Karpas-422 (cell line): ENCODE measurements at regions not wholly inside any gene's neighbourhood (a gene's known extent, or its start where the extent isn't known, plus 50 kb on each side); places are given as distances from the start of the nearest gene placed in this dataset.
A peak's percentile ranks its signal among the peaks of the same experiment; 100 is the strongest.

ENCODE experiments used
- DNase-seq: peaks from one replicate; pipeline ENCODE4 v3.0.0-alpha.2; 2015
- H2AFZ ChIP-seq: fragments of 200-600 bp; sonication (generic); 2 replicates; pipeline ENCODE4 v1.6.1; 2014; ENCODE audit warnings: antibody characterized with exemption, low read length, mixed read lengths
- H3K27ac ChIP-seq: fragments of 200-600 bp; sonication (generic); 2 replicates; pipeline ENCODE4 v1.5.1; 2014; ENCODE audit warnings: mild to moderate bottlenecking, low read length, moderate library complexity
- H3K27me3 ChIP-seq: fragments of 200-600 bp; sonication (generic); 2 replicates; pipeline ENCODE4 v1.6.1; 2014; ENCODE audit warnings: low read length, mixed read lengths
- H3K36me3 ChIP-seq: fragments of 200-600 bp; sonication (generic); 2 replicates; pipeline ENCODE4 v1.6.1; 2014; ENCODE audit warnings: low read length, mixed read lengths; ENCODE audit not compliant: insufficient read depth
- H3K4me1 ChIP-seq: fragments of 200-600 bp; sonication (generic); 2 replicates; pipeline ENCODE4 v1.6.1; 2014; ENCODE audit warnings: mild to moderate bottlenecking, low read length, mixed read lengths
- H3K4me2 ChIP-seq: fragments of 200-600 bp; sonication (generic); 2 replicates; pipeline ENCODE4 v1.6.1; 2014; ENCODE audit warnings: low read length, low read depth, mild to moderate bottlenecking; ENCODE audit not compliant: poor library complexity, severe bottlenecking
- H3K4me3 ChIP-seq: fragments of 200-600 bp; sonication (generic); 2 replicates; pipeline ENCODE4 v1.5.1; 2014; ENCODE audit warnings: mild to moderate bottlenecking, antibody characterized with exemption, low read length, mixed read lengths
- H3K79me2 ChIP-seq: fragments of 200-600 bp; sonication (generic); 2 replicates; pipeline ENCODE4 v1.6.1; 2014; ENCODE audit warnings: mild to moderate bottlenecking, low read length, mixed read lengths
- H3K9ac ChIP-seq: fragments of 200-600 bp; sonication (generic); 2 replicates; pipeline ENCODE4 v1.6.0; 2014; ENCODE audit warnings: low read length
- H3K9me2 ChIP-seq: fragments of 200-600 bp; sonication (generic), shearing (Covaris generic); replicated peaks from 2 replicates; pipeline ENCODE4 v1.6.0; 2014; ENCODE audit warnings: mild to moderate bottlenecking, low read length, moderate library complexity; ENCODE audit not compliant: insufficient read depth
- H3K9me3 ChIP-seq: fragments of 300-700, 200-600 bp; sonication (generic); 2 replicates; pipeline ENCODE4 v1.6.1; 2014; ENCODE audit warnings: low read length, mixed read lengths
- H4K20me1 ChIP-seq: fragments of 200-600 bp; sonication (generic); 2 replicates; pipeline ENCODE4 v1.6.1; 2014; ENCODE audit warnings: mild to moderate bottlenecking, antibody characterized with exemption, low read length, low read depth; ENCODE audit not compliant: insufficient read depth

DNA sequence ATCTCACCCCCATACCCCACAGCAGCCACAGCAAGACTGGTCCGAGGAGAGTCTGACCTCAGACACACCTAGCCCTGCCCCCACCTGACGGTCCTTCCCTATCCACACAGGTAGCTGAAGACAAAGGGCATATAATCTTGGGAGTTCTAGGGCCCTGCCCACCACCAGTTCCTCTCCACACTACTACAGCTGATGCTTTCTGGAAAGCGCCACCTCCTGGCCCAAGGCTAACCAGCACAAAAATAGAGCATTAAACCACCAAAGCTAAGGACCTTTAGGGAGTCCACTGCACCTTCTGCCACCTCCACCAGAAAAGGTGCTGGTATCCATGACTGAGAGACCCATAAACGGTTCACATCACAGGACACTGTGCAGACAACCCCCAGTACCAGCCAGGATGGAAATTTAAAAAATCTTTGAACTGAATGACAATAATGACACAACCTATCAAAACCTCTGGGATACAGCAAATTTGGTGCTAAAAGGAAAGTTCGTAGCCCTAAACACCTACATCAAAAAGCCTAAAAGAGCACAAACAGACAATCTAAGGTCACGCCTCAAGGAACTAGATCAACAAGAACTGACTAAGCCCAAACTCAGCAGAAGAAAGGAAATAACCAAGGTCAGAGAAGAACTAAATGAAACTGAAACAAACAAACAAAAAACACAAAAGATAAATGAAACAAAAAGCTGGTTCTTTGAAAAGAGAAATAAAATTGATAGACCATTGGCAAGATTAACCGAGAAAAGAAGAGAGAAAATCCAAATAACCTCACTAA is 122.1 kb upstream of the TPRG1 start:
- Histone ChIP-seq H3K36me3 (no peaks in the 10 kb centered on the region), H3K27ac (no peak overlapping the region), H3K4me3 (no peak overlapping the region), H3K79me2 (no peaks in the 10 kb centered on the region), H4K20me1 (no peaks in the 10 kb centered on the region), H3K9me3 (no peaks in the 10 kb centered on the region), H3K4me2 (no peak overlapping the region), H3K9me2 (no peaks in the 10 kb centered on the region), H3K4me1 (no peaks in the 10 kb centered on the region), H3K9ac (no peak overlapping the region), H3K27me3 (no peaks in the 10 kb centered on the region), H2AFZ (no peak overlapping the region)
- peak; percentile 69 for DNase-seq

DNA sequence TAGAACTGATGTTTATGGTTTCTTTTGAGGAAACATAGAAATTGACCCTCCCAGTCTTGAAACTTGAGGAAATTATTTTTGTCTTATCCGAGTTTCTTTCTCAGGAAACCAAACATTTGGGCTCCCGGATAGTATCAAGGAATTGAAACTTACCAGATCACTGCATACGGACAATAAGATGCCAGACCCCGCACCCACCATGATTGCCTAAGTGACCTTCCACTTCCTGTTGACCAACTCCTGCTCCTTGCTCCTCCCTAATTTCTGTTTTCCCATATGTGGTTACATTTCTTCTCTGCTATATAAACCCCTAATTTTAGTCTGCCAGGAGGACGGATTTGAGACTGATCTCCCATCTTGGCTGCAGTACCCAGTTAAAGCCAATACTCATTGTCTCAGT is 118.4 kb upstream of the TPRG1 start:
- no peaks in the 10 kb centered on the region for H3K9me2 ChIP-seq
- H3K4me3 ChIP-seq, result no peak overlapping the region
- no peak overlapping the region for H3K4me2 ChIP-seq
- no peak overlapping the region for H3K9ac ChIP-seq
- no peaks in the 10 kb centered on the region for H4K20me1 ChIP-seq
- no peaks in the 10 kb centered on the region for H3K36me3 ChIP-seq
- H3K9me3 ChIP-seq, result no peaks in the 10 kb centered on the region
- H3K4me1 ChIP-seq, result no peaks in the 10 kb centered on the region
- H3K27ac ChIP-seq, result no peak overlapping the region
- H2AFZ ChIP-seq, result no peak overlapping the region
- H3K79me2 ChIP-seq, result no peaks in the 10 kb centered on the region
- no peaks in the 10 kb centered on the region for H3K27me3 ChIP-seq
- DNase-seq, result no peak

DNA sequence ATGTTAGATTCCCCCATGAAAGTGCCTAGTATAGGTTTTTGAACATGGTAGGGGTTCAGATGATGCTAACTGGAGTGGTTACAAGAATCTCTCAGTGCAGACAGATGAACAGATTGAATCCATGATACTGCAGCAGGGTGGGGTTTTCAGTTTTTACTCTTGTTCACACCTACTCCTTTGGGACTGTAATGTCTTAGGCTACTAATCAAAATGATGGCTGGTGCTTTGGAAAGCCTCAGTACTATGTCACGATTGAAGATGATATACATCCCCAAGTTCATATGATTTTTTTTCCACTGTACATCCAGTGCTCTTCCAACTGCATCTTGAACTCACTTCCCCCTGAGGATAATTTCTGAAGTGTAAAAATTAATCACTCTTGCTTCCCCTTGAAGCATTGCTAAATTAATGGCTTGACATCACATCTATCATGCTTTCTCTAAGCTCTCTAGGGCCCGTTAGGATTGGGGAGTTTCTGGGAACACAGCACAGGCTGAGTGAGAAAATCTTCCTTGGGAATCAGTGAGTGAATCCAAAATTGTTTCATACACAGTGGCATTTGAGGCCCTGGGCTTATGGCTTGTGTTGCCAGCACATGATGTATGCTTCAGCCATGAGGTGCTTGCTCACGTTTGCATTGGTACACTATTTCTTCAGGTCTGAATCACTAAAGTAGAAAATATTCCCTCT is 115.0 kb upstream of the TPRG1 start:
- H3K4me2 ChIP-seq, result no peak overlapping the region

DNA sequence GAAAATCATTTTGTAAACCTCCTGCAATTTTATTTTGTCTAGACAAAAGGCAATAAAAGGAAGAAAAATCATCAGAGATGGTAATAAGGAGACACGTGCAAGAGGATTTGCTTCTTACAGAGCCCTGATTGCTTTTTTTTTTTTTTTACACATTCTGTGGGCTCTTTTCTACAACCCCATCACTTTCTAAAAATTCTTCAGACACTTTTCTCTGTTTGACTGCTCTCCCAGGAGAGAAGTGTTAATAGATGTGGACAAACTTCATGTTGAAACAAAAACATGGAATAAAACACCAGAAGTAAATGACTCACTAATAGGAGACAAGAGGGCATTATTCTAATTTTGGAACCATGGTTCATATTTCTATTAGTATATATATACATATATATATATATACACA is 114.4 kb upstream of the TPRG1 start:
- no peaks in the 10 kb centered on the region for H3K27me3 ChIP-seq
- no peaks in the 10 kb centered on the region for H4K20me1 ChIP-seq
- no peak overlapping the region for H3K27ac ChIP-seq
- no peaks in the 10 kb centered on the region for H3K9me2 ChIP-seq
- no peak overlapping the region for H3K4me2 ChIP-seq
- no peaks in the 10 kb centered on the region for H3K9me3 ChIP-seq
- H3K79me2 ChIP-seq, result no peaks in the 10 kb centered on the region
- H3K4me3 ChIP-seq, result no peak overlapping the region
- H2AFZ ChIP-seq, result no peak overlapping the region
- H3K9ac ChIP-seq, result no peak overlapping the region
- DNase-seq, result no peak
- H3K36me3 ChIP-seq, result no peaks in the 10 kb centered on the region
- H3K4me1 ChIP-seq, result no peaks in the 10 kb centered on the region

More for the DNA sequence above, 115.0 kb upstream of the TPRG1 start:
- no peaks in the 10 kb centered on the region for H3K27me3 ChIP-seq
- H3K4me3 ChIP-seq, result no peak overlapping the region
- H3K4me1 ChIP-seq, result no peaks in the 10 kb centered on the region
- no peak overlapping the region for H3K27ac ChIP-seq
- H3K9me3 ChIP-seq, result no peaks in the 10 kb centered on the region
- no peak for DNase-seq
- H2AFZ ChIP-seq, result no peak overlapping the region
- no peaks in the 10 kb centered on the region for H3K36me3 ChIP-seq
- H4K20me1 ChIP-seq, result no peaks in the 10 kb centered on the region
- H3K9ac ChIP-seq, result no peak overlapping the region
- no peaks in the 10 kb centered on the region for H3K9me2 ChIP-seq
- no peaks in the 10 kb centered on the region for H3K79me2 ChIP-seq

DNA sequence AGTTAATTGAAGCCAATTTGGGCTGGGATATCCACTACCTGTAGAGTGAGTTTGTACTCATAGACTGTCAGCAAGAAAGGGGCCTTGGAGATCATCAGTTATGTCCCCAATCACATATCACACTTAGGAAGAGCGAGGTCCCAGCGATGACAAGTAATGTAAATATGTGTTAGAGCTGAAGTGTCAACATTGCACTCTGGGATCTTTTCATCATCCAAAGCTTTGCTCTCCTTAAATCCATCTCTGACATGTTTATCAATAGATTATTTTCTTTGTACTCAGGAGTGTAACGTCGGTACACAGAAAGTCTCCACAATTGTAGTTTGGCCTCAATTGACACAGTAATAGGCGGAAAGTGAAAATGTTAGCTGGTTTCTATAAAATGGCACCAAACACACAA is 113.7 kb upstream of the TPRG1 start:
- Histone ChIP-seq H3K36me3 (no peaks in the 10 kb centered on the region), H3K27me3 (no peaks in the 10 kb centered on the region), H3K4me3 (no peak overlapping the region), H4K20me1 (no peaks in the 10 kb centered on the region), H3K27ac (no peak overlapping the region), H3K79me2 (no peaks in the 10 kb centered on the region), H3K9me3 (no peaks in the 10 kb centered on the region), H3K9me2 (no peaks in the 10 kb centered on the region), H3K4me1 (no peaks in the 10 kb centered on the region), H3K4me2 (no peak overlapping the region), H2AFZ (no peak overlapping the region), H3K9ac (no peak overlapping the region)
- no peak for DNase-seq

DNA sequence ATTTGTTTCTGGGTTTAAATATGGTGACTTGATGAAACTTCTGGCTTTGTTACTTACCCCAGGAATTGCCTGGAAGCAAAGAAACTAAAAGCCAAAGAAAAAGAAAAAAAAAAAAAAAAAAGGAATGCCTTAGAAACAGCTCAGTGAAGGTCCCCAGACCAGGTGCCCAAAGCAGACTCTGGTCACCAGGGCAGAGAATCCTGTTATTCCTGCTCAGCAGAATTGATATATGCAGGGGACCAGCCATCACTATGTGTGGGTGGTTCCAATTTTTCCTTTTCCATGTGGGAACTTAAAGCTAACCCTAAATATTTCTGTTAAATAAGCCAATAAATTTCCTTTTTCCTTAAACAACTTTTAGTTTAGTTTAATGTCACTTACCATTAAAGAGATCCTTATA is 100.8 kb upstream of the TPRG1 start:
- Histone ChIP-seq H3K9me3 (no peaks in the 10 kb centered on the region), H4K20me1 (no peaks in the 10 kb centered on the region), H3K36me3 (no peaks in the 10 kb centered on the region), H3K4me1 (no peaks in the 10 kb centered on the region), H3K9me2 (no peaks in the 10 kb centered on the region), H3K9ac (no peak overlapping the region), H3K27ac (no peak overlapping the region), H3K4me3 (no peak overlapping the region), H3K27me3 (no peaks in the 10 kb centered on the region), H3K79me2 (no peaks in the 10 kb centered on the region), H3K4me2 (no peak overlapping the region), H2AFZ (no peak overlapping the region)
- DNase-seq, result no peak

DNA sequence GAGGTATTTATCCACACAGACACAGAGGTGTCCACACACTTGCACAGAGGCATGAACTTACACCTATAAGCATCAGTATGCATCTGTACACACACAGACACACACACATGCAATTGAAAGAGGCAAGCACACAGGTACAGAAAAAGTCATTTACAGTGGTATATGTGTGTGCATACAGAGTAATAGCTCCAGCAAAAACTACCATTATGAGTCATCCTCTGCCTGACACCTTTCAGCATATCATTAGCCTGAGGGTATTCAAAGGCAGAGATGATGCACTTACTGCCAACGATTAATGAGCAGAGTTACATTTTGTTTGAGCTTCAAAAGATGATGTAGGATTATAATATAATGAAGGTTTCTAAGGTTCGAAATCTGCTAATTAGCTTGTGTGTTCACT is 100.3 kb upstream of the TPRG1 start:
- H4K20me1 ChIP-seq, result no peaks in the 10 kb centered on the region
- H3K79me2 ChIP-seq, result no peaks in the 10 kb centered on the region
- DNase-seq, result no peak
- no peaks in the 10 kb centered on the region for H3K4me1 ChIP-seq
- H3K9me3 ChIP-seq, result no peaks in the 10 kb centered on the region
- H3K4me2 ChIP-seq, result no peak overlapping the region
- H3K27me3 ChIP-seq, result no peaks in the 10 kb centered on the region
- H3K27ac ChIP-seq, result no peak overlapping the region
- H2AFZ ChIP-seq, result no peak overlapping the region
- H3K9ac ChIP-seq, result no peak overlapping the region
- H3K4me3 ChIP-seq, result no peak overlapping the region
- H3K36me3 ChIP-seq, result no peaks in the 10 kb centered on the region
- no peaks in the 10 kb centered on the region for H3K9me2 ChIP-seq

DNA sequence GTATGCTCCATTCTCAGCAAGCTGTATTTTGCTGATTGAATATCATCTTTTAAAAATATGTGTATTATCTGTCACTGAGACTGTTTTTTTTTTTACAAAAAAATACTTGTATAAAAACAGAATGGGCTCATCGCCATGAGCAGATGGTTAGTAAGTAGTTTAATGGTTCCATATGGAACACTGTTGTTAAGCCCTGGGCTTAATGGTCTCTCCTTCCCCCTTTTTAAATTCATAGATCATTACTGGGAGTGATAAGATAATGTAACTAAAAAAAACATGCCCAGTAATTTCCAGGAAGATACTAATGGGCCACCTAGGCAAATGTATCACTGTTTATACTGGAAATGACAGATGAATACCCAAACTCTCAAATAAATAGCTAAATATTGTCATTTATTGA is 95.3 kb upstream of the TPRG1 start:
- Histone ChIP-seq H3K79me2 (no peaks in the 10 kb centered on the region), H3K4me3 (no peak overlapping the region), H3K27ac (no peak overlapping the region), H3K4me2 (no peak overlapping the region), H4K20me1 (no peaks in the 10 kb centered on the region), H2AFZ (no peak overlapping the region), H3K9ac (no peak overlapping the region), H3K9me2 (no peaks in the 10 kb centered on the region), H3K9me3 (no peaks in the 10 kb centered on the region), H3K27me3 (no peaks in the 10 kb centered on the region), H3K4me1 (no peaks in the 10 kb centered on the region), H3K36me3 (no peaks in the 10 kb centered on the region)
- DNase-seq, result no peak
